ENCODE measurements at regions not wholly inside any gene's neighbourhood (a gene's known extent, or its start where the extent isn't known, plus 50 kb on each side); places are given as distances from the start of the nearest gene placed in this dataset.

DNA sequence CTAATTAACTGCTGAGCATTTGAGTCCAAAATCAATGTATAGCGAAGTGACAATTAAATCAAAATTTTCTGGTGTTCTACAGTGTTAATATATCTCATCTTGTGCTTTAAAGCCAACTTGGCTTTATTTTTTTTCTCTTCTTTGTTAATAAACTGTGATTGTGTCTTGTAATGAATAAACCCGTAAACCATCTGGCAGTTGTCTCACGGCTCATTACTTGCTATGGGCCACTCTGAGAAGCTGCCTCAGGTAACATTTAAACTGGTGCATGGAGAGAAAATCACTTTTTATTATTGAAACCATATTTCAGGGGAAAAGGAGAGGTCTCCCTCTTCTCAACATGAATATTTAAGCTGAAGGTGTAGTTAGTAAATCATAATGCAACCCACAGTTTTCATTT is 694.0 kb downstream of the KCTD8 start:
- ChIA-PET CTCF (no interaction called here), RAD21 (ENCODE audit: unreplicated experiment) (no interaction called here), POLR2A (no interaction called here), SMC1A (ENCODE audit: uncharacterized antibody, unreplicated experiment) (no interaction called here)
- H3K4me1 ChIP-seq (ENCODE audit: control insufficient read depth, insufficient read depth, low read length) = no peaks in the 10 kb centered on the region
- no peaks in the 10 kb centered on the region for H4K20me1 ChIP-seq (ENCODE audit: control insufficient read depth, insufficient read depth)
- no peak overlapping the region for H3K4me3 ChIP-seq
- no peak overlapping the region for H3K9ac ChIP-seq (ENCODE audit: control insufficient read depth, insufficient read depth, low read length)
- ATAC-seq (no peak), DNase-seq (ENCODE audit: low read depth, low spot score) (no peak), FAIRE-seq (no peak)
- BruUV-seq (replicated peaks) = no TSS peak
- no peak overlapping the region for H2AFZ ChIP-seq (ENCODE audit: control insufficient read depth, low read depth, low read length)
- no peaks in the 10 kb centered on the region for H3K9me3 ChIP-seq (replicated peaks; ENCODE audit: control insufficient read depth, insufficient read depth, low read length)
- H3K79me2 ChIP-seq (ENCODE audit: control insufficient read depth, insufficient read depth, low read length) = no peaks in the 10 kb centered on the region
- 22% methylated on average over 3 of the region's 3 CpGs for WGBS (ENCODE audit: insufficient coverage, insufficient replicate concordance, low lambda C conversion rate, missing lambda C conversion rate)
- in situ Hi-C loops (cut with MboI) = no loop called here
- no peak overlapping the region for H3K4me2 ChIP-seq (ENCODE audit: control insufficient read depth, insufficient read depth)
- intact Hi-C loops (cut with micrococcal nuclease; ENCODE audit: unreplicated experiment) = no loop called here
- TF ChIP-seq SIX5 (IDR thresholded peaks at IDR 0.05; ENCODE audit: low read depth, low read length, severe bottlenecking) (no peak), NKRF (conservative IDR thresholded peaks at IDR 0.05) (no peak), BMI1 (IDR thresholded peaks at IDR 0.05; ENCODE audit: borderline replicate concordance) (no peak), EP300 (IDR thresholded peaks at IDR 0.05; ENCODE audit: borderline replicate concordance in 1 of 2, control insufficient read depth in 1 of 2, low read depth in 2 of 2, low read length in 2 of 2) (no peak), WRNIP1 (IDR thresholded peaks at IDR 0.05; ENCODE audit: borderline replicate concordance, low read depth, low read length) (no peak), MEF2A (IDR thresholded peaks at IDR 0.05; ENCODE audit: insufficient read depth, low read depth, low read length) (no peak), ZNF384 (IDR thresholded peaks at IDR 0.05; ENCODE audit: borderline replicate concordance, low read depth, low read length) (no peak), TCF3 (IDR thresholded peaks at IDR 0.05; ENCODE audit: borderline replicate concordance, insufficient read depth, low read depth, low read length) (no peak), FOXM1 (IDR thresholded peaks at IDR 0.05; ENCODE audit: low read depth, low read length) (no peak)
- TF ChIP-seq, protein P1, sequence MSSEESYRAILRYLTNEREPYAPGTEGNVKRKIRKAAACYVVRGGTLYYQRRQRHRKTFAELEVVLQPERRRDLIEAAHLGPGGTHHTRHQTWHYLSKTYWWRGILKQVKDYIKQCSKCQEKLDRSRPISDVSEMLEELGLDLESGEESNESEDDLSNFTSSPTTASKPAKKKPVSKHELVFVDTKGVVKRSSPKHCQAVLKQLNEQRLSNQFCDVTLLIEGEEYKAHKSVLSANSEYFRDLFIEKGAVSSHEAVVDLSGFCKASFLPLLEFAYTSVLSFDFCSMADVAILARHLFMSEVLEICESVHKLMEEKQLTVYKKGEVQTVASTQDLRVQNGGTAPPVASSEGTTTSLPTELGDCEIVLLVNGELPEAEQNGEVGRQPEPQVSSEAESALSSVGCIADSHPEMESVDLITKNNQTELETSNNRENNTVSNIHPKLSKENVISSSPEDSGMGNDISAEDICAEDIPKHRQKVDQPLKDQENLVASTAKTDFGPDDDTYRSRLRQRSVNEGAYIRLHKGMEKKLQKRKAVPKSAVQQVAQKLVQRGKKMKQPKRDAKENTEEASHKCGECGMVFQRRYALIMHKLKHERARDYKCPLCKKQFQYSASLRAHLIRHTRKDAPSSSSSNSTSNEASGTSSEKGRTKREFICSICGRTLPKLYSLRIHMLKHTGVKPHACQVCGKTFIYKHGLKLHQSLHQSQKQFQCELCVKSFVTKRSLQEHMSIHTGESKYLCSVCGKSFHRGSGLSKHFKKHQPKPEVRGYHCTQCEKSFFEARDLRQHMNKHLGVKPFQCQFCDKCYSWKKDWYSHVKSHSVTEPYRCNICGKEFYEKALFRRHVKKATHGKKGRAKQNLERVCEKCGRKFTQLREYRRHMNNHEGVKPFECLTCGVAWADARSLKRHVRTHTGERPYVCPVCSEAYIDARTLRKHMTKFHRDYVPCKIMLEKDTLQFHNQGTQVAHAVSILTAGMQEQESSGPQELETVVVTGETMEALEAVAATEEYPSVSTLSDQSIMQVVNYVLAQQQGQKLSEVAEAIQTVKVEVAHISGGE (CRISPR knock-in tag; IDR thresholded peaks at IDR 0.05) = no peak
- no peaks in the 10 kb centered on the region for H3K36me3 ChIP-seq (ENCODE audit: control insufficient read depth in 2 of 2, insufficient read depth in 2 of 2, low read length in 1 of 2)
- H3K27me3 ChIP-seq (replicated peaks in 1 of 2; ENCODE audit: control insufficient read depth in 2 of 2, insufficient read depth in 2 of 2, low read length in 1 of 2) = no peaks in the 10 kb centered on the region
- no peak overlapping the region for H3K27ac ChIP-seq (ENCODE audit: control insufficient read depth, insufficient read depth)

Data from GM12878 (cell line).